NCI-H2171 treated with DMSO at 0.1 percent for 48 hours (cell line): ENCODE measurements at regions not wholly inside any gene's neighbourhood (a gene's known extent, or its start where the extent isn't known, plus 50 kb on each side); places are given as distances from the start of the nearest gene placed in this dataset.
A peak's percentile ranks its signal among the peaks of the same experiment; 100 is the strongest.
"Not testable (repeated sequence)": the region's sequence is repeated elsewhere in the genome, so short reads cannot be mapped to it uniquely, and the experiment has no call there.

Experiments used
- DNase-seq: peaks from one replicate; lab custom pipeline; 2025; lab: John Stamatoyannopoulos, UW

DNA sequence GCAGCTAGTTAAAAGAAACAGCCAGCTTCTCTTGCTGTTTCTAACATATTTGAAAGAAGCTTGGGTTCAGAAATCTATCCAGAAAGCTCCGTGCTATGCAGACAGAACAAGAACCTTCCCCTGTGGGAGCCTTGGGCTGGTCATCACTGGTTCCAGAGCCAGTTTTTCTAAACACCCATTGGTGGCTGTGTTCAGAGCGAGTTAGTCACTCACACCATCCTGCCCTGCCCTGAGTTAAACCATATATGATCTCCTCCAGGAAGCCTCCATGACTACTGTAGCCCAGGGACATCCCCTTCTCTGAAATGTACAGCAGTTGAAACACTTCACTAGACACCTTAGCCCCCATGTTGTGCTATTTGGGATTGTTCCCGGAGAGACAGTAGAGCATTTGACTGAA lies 200.8 kb upstream of the SGCG start:
- no peak for DNase-seq

DNA sequence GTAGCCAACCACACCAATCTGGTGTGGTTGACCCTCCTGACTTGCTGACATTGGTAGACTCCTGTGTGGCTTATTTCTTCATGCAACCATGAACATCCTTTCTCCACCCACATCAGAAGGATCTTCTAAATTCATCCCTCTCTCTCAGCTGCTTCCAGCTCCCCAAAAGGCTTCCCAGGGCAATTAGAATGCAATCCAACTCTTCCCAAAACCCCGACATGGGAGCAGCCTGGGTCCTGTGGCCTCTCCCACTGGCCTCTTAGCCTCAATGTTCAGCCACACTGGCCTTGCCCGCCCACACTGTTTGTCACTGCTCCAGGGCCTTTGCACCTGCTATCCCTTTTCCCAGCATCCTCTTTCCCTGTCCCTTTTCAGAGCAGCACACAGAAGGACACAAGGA lies 199.8 kb upstream of the SGCG start:
- no peak for DNase-seq

DNA sequence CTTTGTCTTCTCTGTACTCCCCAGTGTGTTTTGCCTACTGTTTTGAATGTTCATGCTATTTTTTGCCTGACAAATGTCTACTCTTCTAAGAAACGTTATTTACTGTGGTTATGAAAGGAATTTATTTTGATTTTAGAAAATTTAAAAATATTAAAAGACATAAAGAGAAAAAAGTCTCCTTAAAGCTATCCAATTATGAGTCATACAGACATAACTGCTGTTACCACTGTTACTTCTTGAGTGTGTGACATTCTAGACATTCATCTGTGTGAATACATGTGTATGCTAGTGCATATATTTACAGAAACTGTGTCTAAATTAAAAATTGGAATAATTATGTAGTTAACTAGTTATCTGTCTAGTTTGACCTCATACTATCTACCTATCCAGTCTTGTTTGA lies 187.6 kb upstream of the SGCG start:
- no peak for DNase-seq

DNA sequence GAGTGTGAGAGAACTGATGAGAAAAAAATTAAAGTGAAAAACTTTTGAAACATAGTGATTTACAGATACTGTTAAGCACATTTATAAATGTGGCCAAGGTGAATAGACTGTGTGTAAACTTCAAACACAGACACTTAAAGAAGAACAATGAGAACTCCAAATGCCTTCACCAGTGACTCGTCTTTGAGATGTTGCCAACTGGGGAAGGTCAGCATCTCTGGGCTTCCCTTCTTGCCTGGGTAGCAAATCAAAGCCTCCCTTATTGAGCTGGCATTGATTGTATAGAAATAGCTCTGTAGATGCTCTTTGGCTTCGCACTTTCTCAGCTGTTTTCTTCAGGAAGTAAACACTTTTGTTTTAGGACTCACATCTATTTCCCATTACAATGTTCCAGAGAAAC lies 177.3 kb upstream of the SGCG start:
- DNase-seq = no peak

DNA sequence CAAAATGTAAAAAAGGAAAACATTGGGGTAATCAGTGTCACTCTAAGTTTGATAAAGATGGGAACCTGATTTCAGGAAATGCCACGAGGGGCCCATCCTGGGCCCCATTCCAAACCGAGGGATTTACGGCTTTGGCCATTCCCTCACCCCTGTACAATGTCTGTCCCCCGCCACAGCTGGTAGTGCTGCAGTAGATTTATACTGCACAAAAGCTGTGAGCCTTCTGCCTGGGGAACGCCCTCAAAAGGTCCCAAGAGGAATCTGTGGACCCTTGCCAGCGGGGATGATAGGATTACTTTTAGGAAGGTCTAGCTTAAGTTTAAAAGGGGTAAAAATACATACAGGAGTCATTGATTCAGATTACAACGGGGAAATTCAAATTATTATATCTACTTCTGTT lies 173.4 kb upstream of the SGCG start:
- DNase-seq = no peak

DNA sequence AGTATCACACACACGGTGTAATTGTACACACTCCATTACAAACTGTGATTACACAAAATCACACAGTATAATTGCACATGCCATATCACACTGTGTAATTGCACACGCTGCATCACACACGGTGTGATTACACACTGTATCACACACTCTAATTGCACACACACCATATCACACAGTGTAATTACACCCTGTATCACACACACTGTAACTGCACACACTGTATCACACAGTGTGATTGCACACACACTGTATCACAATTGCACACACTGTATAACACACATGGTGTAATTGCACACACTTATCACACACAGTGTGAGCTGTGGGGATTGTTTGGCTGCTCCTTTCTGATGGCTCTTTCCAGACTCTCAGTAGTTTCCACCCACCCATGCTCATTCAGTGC lies 162.6 kb upstream of the SGCG start:
- no peak for DNase-seq

DNA sequence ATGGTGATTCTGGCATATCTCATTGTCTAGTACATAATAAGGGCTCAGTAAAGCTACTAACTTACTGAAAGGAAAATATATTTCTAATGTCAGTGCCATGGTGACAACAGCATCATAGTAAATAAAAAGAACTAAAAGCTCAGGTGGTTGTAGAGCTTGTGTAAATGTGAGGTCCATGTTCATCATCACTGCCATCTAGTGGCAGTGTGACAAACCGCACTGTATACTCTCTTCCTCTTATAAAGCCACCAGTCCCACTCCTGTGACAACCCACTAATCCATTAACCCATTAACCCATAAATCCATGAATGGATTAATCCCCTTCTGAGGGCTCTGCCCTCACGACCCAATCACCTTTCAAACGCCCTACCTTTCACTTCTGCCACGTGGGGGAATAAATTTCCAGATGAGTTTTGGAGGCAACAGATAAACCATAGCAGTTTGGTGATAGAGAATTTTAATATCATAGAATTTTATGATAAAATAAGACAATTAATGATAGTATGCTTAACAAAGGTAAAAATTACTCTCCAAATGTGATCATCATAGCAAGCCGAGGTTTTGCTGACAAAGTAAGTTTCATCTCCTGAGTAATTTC lies 160.4 kb upstream of the SGCG start:
- DNase-seq = peak; percentile 8

DNA sequence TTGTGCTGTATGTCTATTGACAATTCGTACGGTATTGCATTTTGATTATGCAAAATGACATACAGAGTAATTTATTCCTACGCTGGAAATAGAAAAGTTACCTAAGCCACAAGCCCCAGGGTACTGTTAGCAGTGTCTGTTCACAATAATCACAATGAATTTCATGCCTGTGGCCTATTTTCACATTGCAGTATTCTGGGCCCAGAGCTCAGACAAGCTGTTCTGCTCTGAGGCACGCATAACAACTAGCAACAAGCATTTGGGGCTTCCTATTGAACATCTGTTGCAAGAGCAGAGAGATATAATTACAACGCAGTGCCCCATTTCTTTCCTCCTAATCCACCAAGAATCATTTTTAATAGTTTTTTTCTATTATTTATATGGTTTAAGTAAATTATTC lies 158.9 kb upstream of the SGCG start:
- no peak for DNase-seq

DNA sequence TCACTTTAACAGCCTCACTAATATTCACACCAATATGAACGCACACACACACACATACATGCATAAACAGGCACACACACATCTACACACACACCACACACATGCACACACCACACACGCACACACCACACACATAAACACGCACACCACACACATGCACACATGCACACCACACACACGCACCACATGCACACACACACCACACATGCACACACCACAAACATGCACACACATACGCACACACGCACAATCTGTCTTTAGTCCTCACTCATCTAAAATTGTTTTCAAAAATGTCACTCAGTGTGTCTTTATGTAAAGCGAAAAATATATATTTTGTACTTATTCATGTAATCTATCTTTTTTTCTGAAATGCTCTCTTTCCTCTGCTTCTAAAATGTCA lies 158.1 kb upstream of the SGCG start:
- DNase-seq = no peak

DNA sequence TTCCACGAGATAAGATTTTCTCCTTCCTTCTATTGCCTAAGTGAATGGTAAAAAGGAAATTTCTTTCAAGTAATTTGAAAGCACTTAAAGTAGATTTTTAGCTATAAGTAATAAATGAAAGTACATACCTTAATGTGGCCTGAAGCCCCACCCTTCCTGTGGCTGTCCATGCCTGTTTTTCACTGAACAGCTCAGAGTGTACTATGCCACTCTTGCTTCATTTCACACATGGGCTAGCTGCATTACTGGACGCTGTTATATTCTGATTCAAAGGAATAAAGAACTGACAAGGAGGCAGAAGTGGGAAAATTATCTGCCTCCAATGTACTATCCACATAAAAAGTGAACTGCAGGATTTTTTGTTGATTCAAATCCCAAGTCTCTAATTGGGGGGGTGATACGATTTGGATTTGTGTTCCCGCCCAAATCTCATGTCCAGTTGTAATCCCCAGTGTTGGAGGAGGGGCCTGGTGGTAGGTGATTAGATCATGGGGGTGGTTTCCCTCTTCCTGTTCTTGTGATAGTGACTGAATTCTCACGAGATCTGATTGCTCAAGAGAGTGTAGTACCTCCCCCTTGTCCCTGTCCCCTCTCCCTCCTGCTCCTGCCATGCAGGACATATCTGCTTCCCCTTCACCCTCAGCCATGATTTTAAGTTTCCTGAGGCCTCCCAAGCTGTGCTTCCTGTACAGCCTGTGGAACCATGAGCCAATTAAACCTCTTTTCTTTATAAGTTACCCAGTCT lies 154.7 kb upstream of the SGCG start:
- DNase-seq = no peak

DNA sequence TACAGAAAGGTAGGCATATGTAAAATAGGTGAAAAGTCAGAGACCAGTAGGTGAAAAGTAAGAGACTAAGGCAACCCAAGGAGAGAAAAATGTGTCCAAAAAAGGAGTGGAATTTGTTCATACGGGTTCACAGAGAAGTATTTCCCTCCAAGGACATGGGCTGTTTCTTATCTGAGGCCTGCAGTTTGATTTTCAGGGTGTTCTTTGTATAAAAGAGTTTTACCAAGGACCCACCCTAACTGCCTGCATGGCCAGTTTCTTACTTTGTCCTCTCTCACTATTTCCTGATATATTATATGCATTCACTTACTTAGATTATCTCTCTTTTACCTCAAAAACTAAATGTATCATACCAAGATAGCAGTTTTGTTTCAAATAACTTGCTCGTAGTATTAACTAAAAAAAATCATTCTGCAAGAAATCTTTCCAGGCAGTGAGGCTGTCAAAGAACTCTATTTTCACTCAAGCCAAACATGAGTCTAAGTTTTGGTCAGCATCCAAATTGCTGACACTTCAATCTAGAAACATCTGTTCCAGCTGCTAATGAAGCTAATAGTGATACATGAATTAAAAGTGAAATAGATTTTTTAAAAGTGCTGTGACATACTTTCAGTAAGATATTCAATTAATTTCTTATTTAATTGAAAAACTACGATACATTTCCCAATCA lies 141.4 kb upstream of the SGCG start:
- no peak for DNase-seq

DNA sequence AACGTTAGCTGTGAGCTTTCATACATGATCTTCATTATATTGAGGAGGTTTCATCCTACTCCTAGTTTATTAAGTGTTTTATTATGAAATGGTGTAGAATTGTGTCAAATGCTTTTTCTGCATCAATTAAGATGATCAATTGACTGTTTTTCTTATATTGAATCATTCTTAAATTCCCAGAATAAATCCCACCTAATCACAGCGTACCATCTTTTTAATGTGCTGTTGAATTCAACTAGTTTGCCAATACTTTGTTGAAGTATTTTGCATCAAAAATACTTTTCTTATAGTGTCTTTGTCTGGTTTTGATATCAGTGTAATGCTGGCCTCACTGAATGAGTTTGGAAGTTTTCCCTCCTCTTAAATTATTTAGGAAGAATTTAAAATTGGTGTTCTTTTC lies 138.6 kb upstream of the SGCG start:
- DNase-seq = no peak

DNA sequence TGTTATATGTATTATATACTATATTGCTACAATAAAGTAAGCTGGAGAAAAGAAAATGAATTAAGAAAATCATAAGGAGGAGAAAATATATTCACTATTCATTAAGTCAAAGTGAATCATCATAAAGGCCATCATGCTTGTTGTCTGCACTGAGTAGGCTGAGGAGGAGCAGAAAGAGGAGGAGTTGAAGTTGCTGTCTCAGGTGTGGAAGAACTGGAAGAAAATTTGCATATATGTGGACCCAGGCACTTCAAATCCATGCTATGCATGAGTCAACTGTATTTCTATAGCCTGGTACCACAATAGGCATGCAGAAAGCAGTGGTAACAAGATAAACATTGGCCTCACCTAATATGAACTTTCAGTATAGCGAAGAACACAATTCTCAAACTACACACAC lies 135.9 kb upstream of the SGCG start:
- DNase-seq = no peak

DNA sequence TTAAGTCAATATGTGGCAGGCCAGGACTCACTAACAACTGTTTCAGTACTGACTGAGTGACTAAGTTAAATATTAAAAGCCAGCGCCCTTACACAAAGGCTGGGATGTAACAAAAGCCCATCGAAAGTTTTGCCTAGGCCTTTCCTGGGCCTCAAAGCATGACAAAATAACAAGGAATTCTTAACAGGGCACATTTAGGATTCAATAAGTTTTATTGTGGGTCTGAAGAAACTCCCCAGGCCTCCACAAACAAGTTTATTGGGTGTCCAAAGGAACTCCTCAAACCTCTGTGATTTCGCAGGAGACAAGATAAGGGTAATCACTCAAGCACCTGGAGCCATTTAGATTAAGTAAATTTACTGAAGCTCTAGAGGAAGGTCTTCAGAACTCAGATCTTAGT lies 130.7 kb upstream of the SGCG start:
- DNase-seq = no peak

DNA sequence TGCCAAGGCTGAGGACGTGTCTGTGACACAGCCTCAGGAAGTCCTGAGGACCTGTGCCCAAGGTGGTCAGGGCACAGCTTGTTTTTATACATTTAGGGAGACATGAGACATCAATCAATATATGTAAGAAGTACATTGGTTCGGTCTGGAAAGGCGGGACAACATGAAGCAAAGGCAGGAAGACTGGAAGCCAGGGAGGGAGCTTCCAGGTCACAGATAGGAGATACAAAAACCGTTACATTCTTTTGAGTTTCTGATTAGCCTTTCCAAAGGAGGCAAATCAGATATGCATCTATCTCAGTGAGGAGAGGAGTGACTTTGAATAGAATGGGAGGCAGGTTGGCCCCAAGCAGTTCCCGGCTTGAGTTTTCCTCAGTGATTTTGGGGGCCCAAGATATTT lies 127.1 kb upstream of the SGCG start:
- not testable (repeated sequence) for DNase-seq

DNA sequence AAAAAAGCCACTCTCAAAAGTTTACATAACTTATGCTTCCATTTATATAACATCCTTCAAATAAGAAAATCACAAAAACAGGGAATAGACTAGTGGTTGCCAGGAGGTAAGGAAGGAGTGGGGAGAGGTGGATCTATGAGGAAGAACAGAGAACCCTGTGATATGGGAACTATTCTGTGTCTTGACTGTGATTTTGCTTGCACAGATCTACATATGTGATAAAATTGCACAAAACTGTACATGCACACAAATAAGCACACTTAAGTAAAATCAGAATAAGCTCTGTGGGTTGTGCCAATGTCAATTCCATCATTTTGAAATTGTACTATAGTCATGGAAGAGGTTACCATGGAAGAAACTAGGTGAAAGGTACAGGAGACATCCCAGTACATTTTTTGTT lies 121.6 kb upstream of the SGCG start:
- no peak for DNase-seq

DNA sequence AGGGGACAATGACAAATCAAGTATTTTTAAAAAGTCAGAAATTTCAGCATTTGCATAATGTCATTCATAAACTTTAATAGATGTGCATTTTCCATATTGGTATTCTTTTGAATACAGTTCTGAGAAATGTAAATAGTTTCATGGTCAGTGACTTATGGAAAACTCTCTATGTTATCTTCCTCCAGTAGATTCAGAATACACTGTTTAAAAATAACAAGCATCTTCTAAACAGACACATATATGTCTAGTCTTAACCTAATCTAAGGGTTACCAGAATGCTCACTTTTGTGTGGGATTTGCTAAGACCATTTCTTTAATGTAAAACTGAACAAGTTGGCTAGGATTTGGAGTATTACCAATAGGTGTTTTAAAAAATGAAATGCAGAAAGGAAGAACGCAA lies 119.8 kb upstream of the SGCG start:
- no peak for DNase-seq

DNA sequence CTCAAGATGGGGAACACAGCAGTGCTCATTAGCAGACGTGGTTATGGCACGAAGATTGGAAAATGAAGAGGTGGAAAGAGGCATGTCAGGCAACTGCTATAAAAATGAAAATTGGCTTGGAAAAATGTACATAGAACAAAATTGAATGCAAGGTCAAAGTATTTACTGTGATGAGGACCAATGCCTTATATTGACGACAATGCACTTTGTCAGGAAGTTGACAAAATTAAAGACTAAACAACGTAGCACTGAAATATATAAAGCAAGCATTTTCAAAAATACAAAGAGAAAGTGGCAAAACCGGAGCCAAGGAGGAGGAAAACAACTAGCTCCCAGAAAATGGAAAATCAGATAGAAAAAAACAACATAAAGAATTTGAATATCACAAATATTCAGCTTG lies 113.7 kb upstream of the SGCG start:
- DNase-seq = no peak

DNA sequence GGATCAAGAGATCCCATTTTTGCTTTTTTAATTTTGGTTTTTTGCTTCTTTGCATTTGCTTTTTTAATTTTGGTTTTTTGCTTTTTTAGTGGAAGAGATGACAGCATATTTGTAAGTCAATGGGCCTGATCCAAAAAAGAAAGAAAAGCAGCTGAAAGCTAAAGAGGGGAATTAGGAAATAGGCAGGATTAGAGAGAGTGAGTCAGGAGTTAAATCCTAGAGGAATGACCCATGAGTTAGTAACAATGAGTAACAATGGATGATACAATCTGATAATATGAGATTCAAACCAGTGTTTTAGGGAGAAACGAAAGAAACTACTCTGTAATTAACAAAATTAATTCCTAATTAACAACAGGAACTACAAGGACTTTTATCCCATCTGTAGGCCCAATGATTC lies 111.2 kb upstream of the SGCG start:
- DNase-seq = no peak

DNA sequence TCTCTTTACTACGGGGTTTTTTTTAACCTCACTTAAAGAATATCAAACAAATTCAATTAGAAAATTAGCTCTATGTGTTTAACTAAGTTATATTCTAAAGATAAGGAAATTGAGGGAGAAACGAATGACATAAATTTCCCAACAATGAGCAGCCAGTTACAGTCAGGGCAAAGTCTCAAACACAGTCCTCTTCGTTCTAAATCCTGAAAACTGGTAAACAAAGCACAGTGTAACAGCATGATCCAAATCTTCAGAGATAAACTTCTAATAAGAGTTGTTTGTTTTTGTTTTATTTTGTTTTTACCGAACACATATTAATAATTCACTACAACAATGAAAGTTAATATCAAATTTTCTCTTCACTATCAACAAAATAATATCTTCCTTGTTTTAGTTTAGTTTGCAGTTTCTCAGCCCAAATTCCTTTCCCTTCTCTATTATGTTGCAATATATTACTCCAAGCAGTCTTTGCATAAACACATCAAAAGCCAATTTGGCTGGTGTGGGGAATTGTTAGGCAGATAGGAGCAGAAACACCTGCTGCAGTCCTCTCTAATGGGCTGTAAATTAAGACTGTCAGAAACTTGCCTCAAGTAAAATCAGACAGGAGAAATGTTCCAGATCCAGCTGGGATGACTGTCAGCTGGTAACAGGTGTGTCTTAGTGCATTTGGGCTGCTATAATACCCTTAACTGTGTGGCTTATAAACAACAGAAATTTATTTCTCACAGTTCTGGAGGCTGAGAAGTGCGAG lies 106.5 kb upstream of the SGCG start:
- DNase-seq = no peak

DNA sequence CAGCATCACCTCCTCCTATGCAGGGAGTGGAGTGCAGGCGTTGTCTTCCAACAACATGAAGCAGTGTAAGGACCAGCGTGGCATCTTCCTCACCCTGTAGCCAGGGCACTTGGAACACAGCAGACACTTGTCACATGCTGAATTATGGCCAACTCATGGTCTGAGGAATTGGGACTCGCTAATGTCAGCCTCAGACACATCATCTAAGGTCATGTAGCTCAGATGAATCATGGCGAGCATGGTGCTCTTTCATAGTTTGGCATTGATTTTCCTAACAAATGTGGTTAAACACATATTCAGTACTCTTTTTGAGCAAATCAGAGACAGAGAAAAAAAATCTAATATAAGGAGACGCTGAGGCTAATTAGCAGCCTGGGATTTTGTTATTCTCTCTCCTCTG lies 99.6 kb upstream of the SGCG start:
- DNase-seq = no peak

DNA sequence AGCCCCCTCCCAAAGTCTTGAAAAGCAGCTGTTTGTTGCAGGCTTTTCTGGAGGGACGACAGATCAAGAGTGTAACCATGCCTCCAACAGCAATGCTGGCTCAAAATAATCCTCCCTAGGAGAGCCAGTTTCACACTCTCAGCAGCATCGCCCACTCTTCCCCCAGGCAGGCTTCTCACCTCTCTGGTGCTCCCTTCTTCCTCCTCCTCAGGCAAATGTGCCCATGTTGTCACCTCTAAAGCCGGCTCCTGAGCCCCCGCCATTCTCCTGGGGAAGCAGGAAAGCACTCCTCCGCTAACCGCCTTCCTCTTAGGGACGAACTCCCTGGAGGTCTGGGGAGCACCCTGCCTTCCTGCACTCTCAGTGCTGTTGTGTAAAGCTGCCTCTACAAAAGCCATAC lies 98.9 kb upstream of the SGCG start:
- no peak for DNase-seq
